ENCODE measurements at regions not wholly inside any gene's neighbourhood (a gene's known extent, or its start where the extent isn't known, plus 50 kb on each side); places are given as distances from the start of the nearest gene placed in this dataset.

GRCh38 chr14:104425171-104425681 lies 154.3 kb upstream of the C14orf180 start:
- DNase-seq (ENCODE audit: low spot score), result no peak

GRCh38 chr14:104425763-104426646 lies 153.6 kb upstream of the C14orf180 start:
- no peak for DNase-seq (ENCODE audit: low spot score)

- no peak for DNase-seq (ENCODE audit: low spot score)
Observed at GRCh38 chr14:104427131-104427851, 152.3 kb upstream of the C14orf180 start.

GRCh38 chr14:104428333-104428851 lies 151.2 kb upstream of the C14orf180 start:
- DNase-seq (ENCODE audit: low spot score), result no peak

- no peak for DNase-seq (ENCODE audit: low spot score)
Observed at GRCh38 chr14:104428860-104429259, 150.7 kb upstream of the C14orf180 start.

GRCh38 chr14:104429291-104429861 lies 150.2 kb upstream of the C14orf180 start:
- DNase-seq (ENCODE audit: low spot score), result no peak

GRCh38 chr14:104431351-104431928 lies 148.1 kb upstream of the C14orf180 start:
- no peak for DNase-seq (ENCODE audit: low spot score)

- DNase-seq (ENCODE audit: low spot score), result no peak
Observed at GRCh38 chr14:104431929-104432541, 147.5 kb upstream of the C14orf180 start.

GRCh38 chr14:104432611-104433231 lies 146.8 kb upstream of the C14orf180 start:
- DNase-seq (ENCODE audit: low spot score), result no peak

GRCh38 chr14:104433401-104434213 lies 146.0 kb upstream of the C14orf180 start:
- no peak for DNase-seq (ENCODE audit: low spot score)

GRCh38 chr14:104434214-104435076 lies 145.1 kb upstream of the C14orf180 start:
- DNase-seq (ENCODE audit: low spot score), result no peak

- no peak for DNase-seq (ENCODE audit: low spot score)
Observed at GRCh38 chr14:104435147-104436046, 144.2 kb upstream of the C14orf180 start.

- no peak for DNase-seq (ENCODE audit: low spot score)
Observed at GRCh38 chr14:104436047-104436591, 143.4 kb upstream of the C14orf180 start.

GRCh38 chr14:104436741-104437701 lies 142.5 kb upstream of the C14orf180 start:
- DNase-seq (ENCODE audit: low spot score), result no peak

GRCh38 chr14:104437703-104438102 lies 141.9 kb upstream of the C14orf180 start:
- no peak for DNase-seq (ENCODE audit: low spot score)

- DNase-seq (ENCODE audit: low spot score), result no peak
Observed at GRCh38 chr14:104438166-104438887, 141.2 kb upstream of the C14orf180 start.

Data from CD4-positive, alpha-beta T cell treated with Interleukin-6 at 100 ng/mL for 8 hours (primary cell).